ENCODE measurements at regions not wholly inside any gene's neighbourhood (a gene's known extent, or its start where the extent isn't known, plus 50 kb on each side); places are given as distances from the start of the nearest gene placed in this dataset.

DNA sequence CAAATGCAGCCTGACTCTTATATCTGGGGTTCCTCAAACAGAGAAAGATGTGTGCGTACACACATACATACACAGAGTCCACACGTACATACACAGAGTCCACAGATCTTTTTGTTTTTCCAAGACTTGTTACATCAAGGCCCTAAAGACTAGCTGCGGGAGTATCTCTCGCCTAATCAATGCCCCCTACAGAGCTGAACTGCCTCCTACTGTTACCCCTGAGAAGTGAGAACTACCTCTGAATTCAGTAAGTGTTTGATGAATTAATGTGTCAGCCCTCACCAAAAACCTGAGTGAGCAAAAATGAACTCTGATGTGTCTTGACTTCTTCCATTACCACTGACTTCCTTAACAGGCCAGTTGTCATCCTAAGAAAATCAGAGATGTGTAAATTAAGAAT, 351.2 kb downstream of the HHIPL2 start:
- no peaks in the 10 kb centered on the region for H3K79me2 ChIP-seq (ENCODE audit: insufficient read depth, low read depth)
- H4K20me1 ChIP-seq (ENCODE audit: insufficient read depth): no peaks in the 10 kb centered on the region
- no peak overlapping the region for H3K27ac ChIP-seq
- no peak overlapping the region for H3K9ac ChIP-seq
- TF ChIP-seq, protein P1, sequence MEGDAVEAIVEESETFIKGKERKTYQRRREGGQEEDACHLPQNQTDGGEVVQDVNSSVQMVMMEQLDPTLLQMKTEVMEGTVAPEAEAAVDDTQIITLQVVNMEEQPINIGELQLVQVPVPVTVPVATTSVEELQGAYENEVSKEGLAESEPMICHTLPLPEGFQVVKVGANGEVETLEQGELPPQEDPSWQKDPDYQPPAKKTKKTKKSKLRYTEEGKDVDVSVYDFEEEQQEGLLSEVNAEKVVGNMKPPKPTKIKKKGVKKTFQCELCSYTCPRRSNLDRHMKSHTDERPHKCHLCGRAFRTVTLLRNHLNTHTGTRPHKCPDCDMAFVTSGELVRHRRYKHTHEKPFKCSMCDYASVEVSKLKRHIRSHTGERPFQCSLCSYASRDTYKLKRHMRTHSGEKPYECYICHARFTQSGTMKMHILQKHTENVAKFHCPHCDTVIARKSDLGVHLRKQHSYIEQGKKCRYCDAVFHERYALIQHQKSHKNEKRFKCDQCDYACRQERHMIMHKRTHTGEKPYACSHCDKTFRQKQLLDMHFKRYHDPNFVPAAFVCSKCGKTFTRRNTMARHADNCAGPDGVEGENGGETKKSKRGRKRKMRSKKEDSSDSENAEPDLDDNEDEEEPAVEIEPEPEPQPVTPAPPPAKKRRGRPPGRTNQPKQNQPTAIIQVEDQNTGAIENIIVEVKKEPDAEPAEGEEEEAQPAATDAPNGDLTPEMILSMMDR (conservative IDR thresholded peaks at IDR 0.05; ENCODE audit: low read depth, low read length): no peak
- H3K4me2 ChIP-seq: no peak overlapping the region
- H2AFZ ChIP-seq (ENCODE audit: low read depth): no peak overlapping the region
- H3K4me1 ChIP-seq (ENCODE audit: low read depth, poor library complexity, severe bottlenecking): no peaks in the 10 kb centered on the region
- no peak overlapping the region for H3K4me3 ChIP-seq (IDR thresholded peaks at IDR 0.05; ENCODE audit: insufficient read depth, low read depth, low read length)
- H3K27me3 ChIP-seq (ENCODE audit: insufficient read depth, low read depth): no peaks in the 10 kb centered on the region
- H3K36me3 ChIP-seq (ENCODE audit: insufficient read depth): no peaks in the 10 kb centered on the region

DNA sequence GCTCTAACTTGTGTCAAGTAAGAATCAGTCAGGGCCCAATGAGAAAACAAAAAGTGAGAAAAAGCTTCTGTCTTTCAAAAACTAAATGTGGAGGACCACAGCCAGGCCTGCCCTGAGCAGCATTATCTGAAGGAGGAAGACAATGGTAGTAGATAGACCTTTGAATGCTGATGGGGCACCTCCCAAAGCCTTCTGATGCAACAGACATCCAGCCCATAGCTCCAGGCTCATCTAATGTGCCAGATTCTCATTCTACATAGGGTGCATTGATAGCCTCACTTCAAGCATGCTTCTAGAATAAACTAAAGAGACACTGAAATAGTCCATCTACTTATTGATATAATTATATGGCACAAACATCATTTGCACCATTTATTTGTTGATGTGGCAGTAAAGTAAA, 351.6 kb downstream of the HHIPL2 start:
- Histone ChIP-seq H3K27me3 (ENCODE audit: insufficient read depth, low read depth) (no peaks in the 10 kb centered on the region), H2AFZ (ENCODE audit: low read depth) (no peak overlapping the region), H4K20me1 (ENCODE audit: insufficient read depth) (no peaks in the 10 kb centered on the region), H3K27ac (no peak overlapping the region), H3K9ac (no peak overlapping the region), H3K4me1 (ENCODE audit: low read depth, poor library complexity, severe bottlenecking) (no peaks in the 10 kb centered on the region), H3K4me2 (no peak overlapping the region), H3K79me2 (ENCODE audit: insufficient read depth, low read depth) (no peaks in the 10 kb centered on the region), H3K4me3 (IDR thresholded peaks at IDR 0.05; ENCODE audit: insufficient read depth, low read depth, low read length) (no peak overlapping the region), H3K36me3 (ENCODE audit: insufficient read depth) (no peaks in the 10 kb centered on the region)
- TF ChIP-seq, protein P1 (conservative IDR thresholded peaks at IDR 0.05; ENCODE audit: low read depth, low read length): no peak

DNA sequence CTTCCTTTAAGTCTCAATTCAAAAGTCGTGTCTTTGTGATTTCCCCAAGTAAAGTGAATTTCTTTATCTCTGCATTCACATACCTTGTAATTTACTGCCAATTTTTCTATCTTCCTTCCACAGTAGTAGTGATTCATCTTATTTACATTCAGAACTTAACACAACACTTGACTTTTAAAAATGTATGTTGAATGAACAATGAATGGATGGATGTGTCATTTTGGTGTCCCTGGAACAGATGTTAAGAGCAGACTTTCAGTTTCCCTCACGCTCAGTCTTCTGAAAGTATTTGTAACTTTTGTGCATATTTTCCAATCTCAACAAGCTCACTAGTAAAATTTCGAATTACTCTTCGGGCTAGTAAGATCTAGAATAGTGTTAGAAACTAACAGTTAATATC, 352.0 kb downstream of the HHIPL2 start:
- H3K4me3 ChIP-seq (IDR thresholded peaks at IDR 0.05; ENCODE audit: insufficient read depth, low read depth, low read length): no peak overlapping the region
- no peaks in the 10 kb centered on the region for H3K4me1 ChIP-seq (ENCODE audit: low read depth, poor library complexity, severe bottlenecking)
- no peak overlapping the region for H2AFZ ChIP-seq (ENCODE audit: low read depth)
- H4K20me1 ChIP-seq (ENCODE audit: insufficient read depth): no peaks in the 10 kb centered on the region
- H3K79me2 ChIP-seq (ENCODE audit: insufficient read depth, low read depth): no peaks in the 10 kb centered on the region
- H3K9ac ChIP-seq: no peak overlapping the region
- no peaks in the 10 kb centered on the region for H3K36me3 ChIP-seq (ENCODE audit: insufficient read depth)
- TF ChIP-seq, protein P1 (conservative IDR thresholded peaks at IDR 0.05; ENCODE audit: low read depth, low read length): no peak
- no peak overlapping the region for H3K27ac ChIP-seq
- no peak overlapping the region for H3K4me2 ChIP-seq
- no peaks in the 10 kb centered on the region for H3K27me3 ChIP-seq (ENCODE audit: insufficient read depth, low read depth)

DNA sequence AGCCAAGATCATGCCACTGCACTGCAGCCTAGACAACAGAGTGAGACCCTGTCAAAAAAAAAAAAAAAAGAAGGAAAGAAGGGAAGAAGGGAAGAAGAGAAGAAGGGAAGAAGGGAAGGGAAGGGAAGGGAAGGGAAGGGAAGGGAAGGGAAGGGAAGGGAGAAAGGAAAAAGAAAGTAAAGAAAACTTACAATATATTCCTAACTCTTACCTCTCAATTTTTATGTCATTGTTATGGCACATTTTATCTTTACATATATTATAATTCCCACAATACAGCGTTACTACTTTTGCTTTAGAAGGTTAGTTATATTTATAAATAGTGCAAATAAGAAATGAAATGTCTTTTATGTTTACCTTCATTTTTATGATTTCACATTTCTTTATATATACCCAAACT, 358.7 kb downstream of the HHIPL2 start:
- no peaks in the 10 kb centered on the region for H3K36me3 ChIP-seq (ENCODE audit: insufficient read depth)
- no peaks in the 10 kb centered on the region for H3K4me1 ChIP-seq (ENCODE audit: low read depth, poor library complexity, severe bottlenecking)
- H4K20me1 ChIP-seq (ENCODE audit: insufficient read depth): no peaks in the 10 kb centered on the region
- TF ChIP-seq, protein P1 (conservative IDR thresholded peaks at IDR 0.05; ENCODE audit: low read depth, low read length): no peak
- H3K4me3 ChIP-seq (IDR thresholded peaks at IDR 0.05; ENCODE audit: insufficient read depth, low read depth, low read length): no peak overlapping the region
- H3K27ac ChIP-seq: no peak overlapping the region
- H3K9ac ChIP-seq: no peak overlapping the region
- no peaks in the 10 kb centered on the region for H3K27me3 ChIP-seq (ENCODE audit: insufficient read depth, low read depth)
- no peak overlapping the region for H2AFZ ChIP-seq (ENCODE audit: low read depth)
- H3K4me2 ChIP-seq: no peak overlapping the region
- no peaks in the 10 kb centered on the region for H3K79me2 ChIP-seq (ENCODE audit: insufficient read depth, low read depth)

Measured in KMS-11 (cell line).